Spleen (tissue), 11 donors: ENCODE measurements at regions not wholly inside any gene's neighbourhood (a gene's known extent, or its start where the extent isn't known, plus 50 kb on each side); places are given as distances from the start of the nearest gene placed in this dataset.

Source experiments
- DNase-seq: peaks from one replicate; pipeline ENCODE4 v3.0.0-alpha.2; 2020
- H3K27ac ChIP-seq, 8 donors: fragments of 200-600 bp; sonication (generic) in 7 of 8; 1 replicate in 4 of 8; 2 replicates in 4 of 8; pipeline versions ENCODE4 v1.5.0 to v1.8.0; 2016 to 2021; ENCODE audit warnings: inconsistent platforms in 4 of 8, mild to moderate bottlenecking in 4 of 8, moderate library complexity in 1 of 8
- H3K27me3 ChIP-seq, 7 donors: fragments of 200-600 bp; sonication (generic) in 6 of 7; replicated peaks in 1 of 7; 1 replicate in 4 of 7; 2 replicates in 3 of 7; pipeline versions ENCODE4 v1.5.0 to v1.8.0; 2016 to 2021; ENCODE audit warnings: inconsistent platforms in 3 of 7, mild to moderate bottlenecking in 1 of 7
- H3K36me3 ChIP-seq, 6 donors: fragments of 200-600 bp; sonication (generic) in 5 of 6; 1 replicate in 4 of 6; 2 replicates in 2 of 6; pipeline versions ENCODE4 v1.5.0 to v1.8.0; 2016 to 2021; ENCODE audit warnings: inconsistent platforms in 2 of 6
- H3K4me1 ChIP-seq, 6 donors: fragments of 200-600 bp; sonication (generic) in 5 of 6; 1 replicate in 3 of 6; 2 replicates in 3 of 6; pipeline versions ENCODE4 v1.5.0 to v1.8.0; 2016 to 2021; ENCODE audit warnings: inconsistent platforms in 3 of 6
- H3K4me3 ChIP-seq, 8 donors: fragments of 200-600 bp; sonication (generic) in 7 of 8; 1 replicate in 4 of 8; 2 replicates in 4 of 8; pipeline versions ENCODE4 v1.5.0 to v1.8.0; 2016 to 2021; ENCODE audit warnings: inconsistent platforms in 4 of 8, mild to moderate bottlenecking in 4 of 8, moderate library complexity in 2 of 8
- H3K9me3 ChIP-seq, 8 donors: fragments of 200-600 bp; sonication (generic) in 7 of 8; 1 replicate in 4 of 8; 2 replicates in 4 of 8; pipeline versions ENCODE4 v1.5.0 to v1.8.0; 2016 to 2021; ENCODE audit warnings: inconsistent platforms in 4 of 8
- POLR2A ChIP-seq, 3 donors: fragments of 450-650 bp; IDR thresholded peaks; one replicate each; pipeline ENCODE4 v1.5.1; 2017; ENCODE audit warnings: antibody characterized with exemption in 3 of 3, mild to moderate bottlenecking in 1 of 3
- POLR2AphosphoS5 ChIP-seq, 3 donors: sonication (generic); formaldehyde crosslinking; IDR thresholded peaks; one replicate each; pipeline ENCODE4 v1.5.1; 2017; ENCODE audit warnings: antibody characterized with exemption in 3 of 3
- WGBS, 5 donors: extraction: QIAGEN DNeasy Blood & Tissue Kit in 3 of 5; methylation state at CpG; one replicate each; pipeline versions ENCODE4 v1.1.5 to v1.1.7; 2013 to 2018; 5-methylcytosine and 5-hydroxymethylcytosine counted together
- intact Hi-C: fragments of 100-400 bp; cut with DNase I; formaldehyde crosslinking; loops from one replicate; pipeline ENCODE4 v1.15.0; 2023; ENCODE audit warnings: low total_unique reads
- TF ChIP-seq, protein P1 (sequence below), 11 experiments: fragments of 200-600 bp in 7 of 11; fragments of 450-650 bp in 4 of 11; sonication (generic) in 4 of 11; IDR thresholded peaks in 8 of 11; conservative IDR thresholded peaks in 3 of 11; 1 replicate in 7 of 11; 2 replicates in 4 of 11; pipeline versions ENCODE4 v1.4.0 to v1.8.0; 2016 to 2021; ENCODE audit warnings: antibody characterized with exemption in 11 of 11, inconsistent platforms in 4 of 11, mild to moderate bottlenecking in 1 of 11
- donor health status: healthy with polysubstance abuse.
- donor health status: DM: no; HTN: no; CAD: no; lungs with moderate emphysema.
- donor health status: DM: no; HTN: no; CAD: no.
- donor health status: Bipolar disorder and iron deficiency.
- donor health status: healthy.
- donor health status: DM: no; HTN: no; CAD: no.
- donor health status: DM: yes; HTN: yes; CAD: no.

GRCh38 chr13:83825676-83826075, 56.6 kb downstream of the SLITRK1 start:
- H3K4me3 ChIP-seq = no peak overlapping the region
- no peaks in the 10 kb centered on the region for H3K27me3 ChIP-seq
- H3K9me3 ChIP-seq = peaks cover 0 to 17% (median 4%) of the 10 kb centered on the region in 8 donors
- H3K36me3 ChIP-seq = no peaks in the 10 kb centered on the region
- no peak for DNase-seq
- H3K4me1 ChIP-seq = no peaks in the 10 kb centered on the region
- no peak overlapping the region for H3K27ac ChIP-seq
- intact Hi-C loops = no loop called here
- TF ChIP-seq POLR2A (IDR thresholded peaks at IDR 0.05) = no peak
- TF ChIP-seq, protein P1, sequence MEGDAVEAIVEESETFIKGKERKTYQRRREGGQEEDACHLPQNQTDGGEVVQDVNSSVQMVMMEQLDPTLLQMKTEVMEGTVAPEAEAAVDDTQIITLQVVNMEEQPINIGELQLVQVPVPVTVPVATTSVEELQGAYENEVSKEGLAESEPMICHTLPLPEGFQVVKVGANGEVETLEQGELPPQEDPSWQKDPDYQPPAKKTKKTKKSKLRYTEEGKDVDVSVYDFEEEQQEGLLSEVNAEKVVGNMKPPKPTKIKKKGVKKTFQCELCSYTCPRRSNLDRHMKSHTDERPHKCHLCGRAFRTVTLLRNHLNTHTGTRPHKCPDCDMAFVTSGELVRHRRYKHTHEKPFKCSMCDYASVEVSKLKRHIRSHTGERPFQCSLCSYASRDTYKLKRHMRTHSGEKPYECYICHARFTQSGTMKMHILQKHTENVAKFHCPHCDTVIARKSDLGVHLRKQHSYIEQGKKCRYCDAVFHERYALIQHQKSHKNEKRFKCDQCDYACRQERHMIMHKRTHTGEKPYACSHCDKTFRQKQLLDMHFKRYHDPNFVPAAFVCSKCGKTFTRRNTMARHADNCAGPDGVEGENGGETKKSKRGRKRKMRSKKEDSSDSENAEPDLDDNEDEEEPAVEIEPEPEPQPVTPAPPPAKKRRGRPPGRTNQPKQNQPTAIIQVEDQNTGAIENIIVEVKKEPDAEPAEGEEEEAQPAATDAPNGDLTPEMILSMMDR (IDR thresholded peaks at IDR 0.05 in 8 of 11, conservative IDR thresholded peaks at IDR 0.05 in 3 of 11) = no peak
- TF ChIP-seq POLR2AphosphoS5 (IDR thresholded peaks at IDR 0.05) = no peak

- WGBS, 5 donors = 86 to 95% (median 90%) methylated on average over 8 of the region's 8 CpGs
- intact Hi-C loops = no loop called here
- TF ChIP-seq POLR2AphosphoS5 (IDR thresholded peaks at IDR 0.05) (no peak), POLR2A (IDR thresholded peaks at IDR 0.05) (no peak)
- TF ChIP-seq, protein P1 (IDR thresholded peaks at IDR 0.05 in 8 of 11, conservative IDR thresholded peaks at IDR 0.05 in 3 of 11) = no peak
- Histone ChIP-seq H3K4me1 (no peaks in the 10 kb centered on the region), H3K27me3 (no peaks in the 10 kb centered on the region), H3K27ac (no peak overlapping the region), H3K36me3 (no peaks in the 10 kb centered on the region), H3K4me3 (no peak overlapping the region), H3K9me3 (peaks cover 0 to 17% (median 4%) of the 10 kb centered on the region in 8 donors)
- no peak for DNase-seq
Observed at GRCh38 chr13:83824560-83824959, 57.7 kb downstream of the SLITRK1 start.

- H3K4me1 ChIP-seq = no peaks in the 10 kb centered on the region
Observed at GRCh38 chr13:83824120-83824519, 58.2 kb downstream of the SLITRK1 start.

DNA sequence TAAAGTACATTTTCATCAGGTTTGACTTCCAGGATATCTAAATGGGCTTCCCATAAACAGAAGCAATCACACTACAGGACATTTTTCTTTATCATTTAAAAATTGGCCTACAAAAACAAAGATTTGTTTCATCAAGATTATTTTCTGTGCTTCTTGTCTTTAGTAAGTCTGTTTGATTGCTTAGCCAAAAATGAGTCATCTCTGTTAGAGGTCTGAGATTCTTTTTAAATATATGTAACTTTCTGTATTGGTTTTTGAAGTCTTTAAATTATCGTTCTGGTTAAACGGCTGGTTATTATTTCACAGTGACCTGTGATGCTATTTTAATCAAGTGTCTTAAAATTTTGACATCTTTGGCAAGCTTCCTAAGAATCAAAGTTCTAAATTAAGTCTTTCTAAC, 62.7 kb downstream of the SLITRK1 start:
- WGBS, 5 donors = 75 to 88% (median 86%) methylated on average over 2 of the region's 2 CpGs
- no peak for DNase-seq
- Histone ChIP-seq H3K4me1 (no peaks in the 10 kb centered on the region), H3K27ac (no peak overlapping the region), H3K27me3 (no peaks in the 10 kb centered on the region), H3K36me3 (no peaks in the 10 kb centered on the region), H3K9me3 (peaks cover 0 to 22% (median 10%) of the 10 kb centered on the region in 8 donors), H3K4me3 (no peak overlapping the region)
- intact Hi-C loops = no loop called here
- TF ChIP-seq POLR2A (IDR thresholded peaks at IDR 0.05) (no peak), POLR2AphosphoS5 (IDR thresholded peaks at IDR 0.05) (no peak)
- TF ChIP-seq, protein P1 (IDR thresholded peaks at IDR 0.05 in 8 of 11, conservative IDR thresholded peaks at IDR 0.05 in 3 of 11) = no peak

More at GRCh38 chr13:83824120-83824519, 58.2 kb downstream of the SLITRK1 start:
- no peaks in the 10 kb centered on the region for H3K36me3 ChIP-seq
- H3K27me3 ChIP-seq = no peaks in the 10 kb centered on the region
- intact Hi-C loops = no loop called here
- DNase-seq = no peak
- no peak overlapping the region for H3K4me3 ChIP-seq
- TF ChIP-seq, protein P1 (IDR thresholded peaks at IDR 0.05 in 8 of 11, conservative IDR thresholded peaks at IDR 0.05 in 3 of 11) = no peak
- TF ChIP-seq POLR2AphosphoS5 (IDR thresholded peaks at IDR 0.05) (no peak), POLR2A (IDR thresholded peaks at IDR 0.05) (no peak)
- H3K9me3 ChIP-seq = peaks cover 0 to 17% (median 4%) of the 10 kb centered on the region in 8 donors
- H3K27ac ChIP-seq = no peak overlapping the region
